ENCODE measurements at regions not wholly inside any gene's neighbourhood (a gene's known extent, or its start where the extent isn't known, plus 50 kb on each side); places are given as distances from the start of the nearest gene placed in this dataset.
A peak's percentile ranks its signal among the peaks of the same experiment; 100 is the strongest.

GRCh38 chr6:21710216-21710615 lies 116.7 kb downstream of the SOX4 start:
- Histone ChIP-seq H3K9me2 (no peaks in the 10 kb centered on the region), H3K27me3 (ENCODE audit: insufficient read depth) (no peaks in the 10 kb centered on the region), H3K79me2 (ENCODE audit: insufficient read depth) (peaks cover 86% of the 10 kb centered on the region), H3K4me3 (ENCODE audit: low read depth in 2 of 2, low read length in 1 of 2) (no peak overlapping the region), H2AFZ (ENCODE audit: low read depth) (no peak overlapping the region), H4K20me1 (ENCODE audit: insufficient read depth) (peaks cover 8% of the 10 kb centered on the region; the same call in 1 of the 2 replicates), H3K27ac (ENCODE audit: low read depth in 2 of 2, low read length in 1 of 2) (no peak overlapping the region; a peak in 1 of 4 replicates), H3F3A (replicated peaks; ENCODE audit: insufficient read depth) (no peaks in the 10 kb centered on the region), H3K9ac (no peak overlapping the region), H3K4me2 (no peak overlapping the region), H3K9me3 (no peaks in the 10 kb centered on the region), H3K36me3 (replicated peaks in 1 of 2; ENCODE audit: control insufficient read depth in 1 of 2, insufficient read depth in 2 of 2, low read length in 1 of 2) (peaks cover 0 to 3% of the 10 kb centered on the region in 2 experiments), H3K4me1 (ENCODE audit: control insufficient read depth in 1 of 2, insufficient read depth in 2 of 2, low read depth in 1 of 2, low read length in 1 of 2) (peaks cover 6 to 13% of the 10 kb centered on the region in 2 experiments; a peak in 2 of 4 replicates)
- CTCF ChIA-PET: no interaction called here
- TF ChIP-seq RFX5 (IDR thresholded peaks at IDR 0.05; ENCODE audit: low read length) (no peak), FOXM1 (IDR thresholded peaks at IDR 0.05; ENCODE audit: low read depth) (no peak), CTCF (IDR thresholded peaks at IDR 0.05) (peak; percentile 10; the same call in 1 of the 2 replicates)
- POLR2A ChIA-PET: no interaction called here
- DNase-seq: no peak
- 86% methylated on average over 1 of the region's 1 CpG for WGBS (ENCODE audit: low lambda C conversion rate)

- ChIA-PET CTCF (interaction anchor here (0.9 kb wide), 1 partner anchor 10 kb away, joined by 3 read pairs; no protein-coding TSS in a partner anchor), POLR2A (interaction anchor here (1.1 kb wide), 1 partner anchor 288 kb away, joined by 3 read pairs; no protein-coding TSS in a partner anchor)
- Histone ChIP-seq H3K79me2 (ENCODE audit: insufficient read depth) (peaks cover 87% of the 10 kb centered on the region), H4K20me1 (ENCODE audit: insufficient read depth) (peaks cover 8% of the 10 kb centered on the region; the same call in 1 of the 2 replicates), H3F3A (replicated peaks; ENCODE audit: insufficient read depth) (no peaks in the 10 kb centered on the region), H3K4me1 (ENCODE audit: control insufficient read depth in 1 of 2, insufficient read depth in 2 of 2, low read depth in 1 of 2, low read length in 1 of 2) (peaks cover 6 to 13% of the 10 kb centered on the region in 2 experiments; a peak in 2 of 4 replicates), H3K27ac (ENCODE audit: low read depth in 2 of 2, low read length in 1 of 2) (peak overlapping the region in 1 of 2 experiments; percentile 14; a peak in 1 of 4 replicates), H3K36me3 (replicated peaks in 1 of 2; ENCODE audit: control insufficient read depth in 1 of 2, insufficient read depth in 2 of 2, low read length in 1 of 2) (no peaks in the 10 kb centered on the region), H2AFZ (ENCODE audit: low read depth) (no peak overlapping the region), H3K27me3 (ENCODE audit: insufficient read depth) (no peaks in the 10 kb centered on the region), H3K9me3 (no peaks in the 10 kb centered on the region), H3K4me3 (ENCODE audit: low read depth in 2 of 2, low read length in 1 of 2) (no peak overlapping the region), H3K4me2 (no peak overlapping the region; the same call in 1 of the 2 replicates), H3K9ac (no peak overlapping the region), H3K9me2 (no peaks in the 10 kb centered on the region)
- TF ChIP-seq FOXJ3 (CRISPR knock-in tag; IDR thresholded peaks at IDR 0.05): no peak
- TF ChIP-seq TCF12 (IDR thresholded peaks at IDR 0.05): peak; percentile 38; the same call in 1 of the 2 replicates
- no peak for TF ChIP-seq SIN3A (IDR thresholded peaks at IDR 0.05; ENCODE audit: borderline replicate concordance, low read depth, low read length)
- WGBS (ENCODE audit: low lambda C conversion rate): 58% methylated on average over 7 of the region's 7 CpGs
- no peak for DNase-seq
These were observed 117.5 kb downstream of the SOX4 start for GRCh38 chr6:21710908-21711627.

GRCh38 chr6:21712213-21712612 lies 118.7 kb downstream of the SOX4 start:
- H2AFZ ChIP-seq (ENCODE audit: low read depth): no peak overlapping the region
- ChIA-PET POLR2A (interaction anchor here (1.1 kb wide), 1 partner anchor 287 kb away, joined by 3 read pairs; no protein-coding TSS in a partner anchor), CTCF (interaction anchor here (1.4 kb wide), 1 partner anchor 41 kb away, joined by 4 read pairs; no protein-coding TSS in a partner anchor)
- peaks cover 6 to 11% of the 10 kb centered on the region in 2 experiments; a peak in 2 of 4 replicates for H3K4me1 ChIP-seq (ENCODE audit: control insufficient read depth in 1 of 2, insufficient read depth in 2 of 2, low read depth in 1 of 2, low read length in 1 of 2)
- no peaks in the 10 kb centered on the region for H3F3A ChIP-seq (replicated peaks; ENCODE audit: insufficient read depth)
- 98% methylated on average over 4 of the region's 4 CpGs for WGBS (ENCODE audit: low lambda C conversion rate)
- no peaks in the 10 kb centered on the region for H3K9me3 ChIP-seq
- DNase-seq: no peak
- H3K4me3 ChIP-seq (ENCODE audit: low read depth in 2 of 2, low read length in 1 of 2): no peak overlapping the region
- no peak overlapping the region for H3K27ac ChIP-seq (ENCODE audit: low read depth in 2 of 2, low read length in 1 of 2)
- no peak overlapping the region for H3K9ac ChIP-seq
- H3K9me2 ChIP-seq: no peaks in the 10 kb centered on the region
- H3K79me2 ChIP-seq (ENCODE audit: insufficient read depth): peaks cover 83% of the 10 kb centered on the region
- no peak overlapping the region for H3K4me2 ChIP-seq
- peaks cover 13% of the 10 kb centered on the region; the same call in 1 of the 2 replicates for H4K20me1 ChIP-seq (ENCODE audit: insufficient read depth)
- no peaks in the 10 kb centered on the region for H3K27me3 ChIP-seq (ENCODE audit: insufficient read depth)
- no peaks in the 10 kb centered on the region for H3K36me3 ChIP-seq (replicated peaks in 1 of 2; ENCODE audit: control insufficient read depth in 1 of 2, insufficient read depth in 2 of 2, low read length in 1 of 2)
- TF ChIP-seq JUND (IDR thresholded peaks at IDR 0.05): no peak
- no peak for TF ChIP-seq USF2 (IDR thresholded peaks at IDR 0.05; ENCODE audit: borderline replicate concordance, low read depth, low read length)
- no peak for TF ChIP-seq NFIC (IDR thresholded peaks at IDR 0.05; ENCODE audit: borderline replicate concordance)
- no peak for TF ChIP-seq RFX5 (IDR thresholded peaks at IDR 0.05; ENCODE audit: low read length)
- no peak for TF ChIP-seq FOXJ3 (CRISPR knock-in tag; IDR thresholded peaks at IDR 0.05)
- no peak for TF ChIP-seq EZH2phosphoT487 (IDR thresholded peaks at IDR 0.05; ENCODE audit: borderline replicate concordance, low read depth)
- TF ChIP-seq RXRA (IDR thresholded peaks at IDR 0.05; ENCODE audit: borderline replicate concordance, low read depth): no peak
- no peak for TF ChIP-seq MXI1 (IDR thresholded peaks at IDR 0.05; ENCODE audit: low read depth, low read length)
- no peak for TF ChIP-seq CTCF (IDR thresholded peaks at IDR 0.05)
- TF ChIP-seq MAX (IDR thresholded peaks at IDR 0.05; ENCODE audit: low read depth): no peak
- no peak for TF ChIP-seq MEF2A (IDR thresholded peaks at IDR 0.05; ENCODE audit: borderline replicate concordance, low read depth)
- no peak for TF ChIP-seq TEAD4 (IDR thresholded peaks at IDR 0.05; ENCODE audit: borderline replicate concordance, insufficient read depth)
